Stimulated activated CD8-positive, alpha-beta memory T cell treated with anti-CD3 and anti-CD28 coated beads, Interleukin-4, amount 100 ng/mL, for 24 hours (primary cell): ENCODE measurements at regions not wholly inside any gene's neighbourhood (a gene's known extent, or its start where the extent isn't known, plus 50 kb on each side); places are given as distances from the start of the nearest gene placed in this dataset.
A peak's percentile ranks its signal among the peaks of the same experiment; 100 is the strongest.
"Not testable (repeated sequence)": the region's sequence is repeated elsewhere in the genome, so short reads cannot be mapped to it uniquely, and the experiment has no call there.

Experiments
- DNase-seq: peaks from one replicate; pipeline ENCODE4 v3.0.0-alpha.2; 2020; ENCODE audit warnings: low read depth

GRCh38 chr2:182638667-182639066 is 77.4 kb upstream of the DNAJC10 start:
- no peak for DNase-seq

- DNase-seq, result no peak
These were observed 76.1 kb upstream of the DNAJC10 start for GRCh38 chr2:182639971-182640370.

GRCh38 chr2:182642328-182642727 is 73.7 kb upstream of the DNAJC10 start:
- DNase-seq, result peak; percentile 10

GRCh38 chr2:182646763-182647498 is 69.1 kb upstream of the DNAJC10 start:
- no peak for DNase-seq

GRCh38 chr2:182647499-182647787 is 68.6 kb upstream of the DNAJC10 start:
- DNase-seq, result no peak

- DNase-seq, result no peak
These were observed 66.7 kb upstream of the DNAJC10 start for GRCh38 chr2:182649316-182649715.

- no peak for DNase-seq
These were observed 65.4 kb upstream of the DNAJC10 start for GRCh38 chr2:182650704-182651103.

- DNase-seq, result no peak
These were observed 63.7 kb upstream of the DNAJC10 start for GRCh38 chr2:182652326-182652725.

GRCh38 chr2:182655750-182656149 is 60.3 kb upstream of the DNAJC10 start:
- no peak for DNase-seq

- DNase-seq, result no peak
These were observed 51.8 kb upstream of the DNAJC10 start for GRCh38 chr2:182664212-182664611.

GRCh38 chr2:182665500-182665899 is 50.6 kb upstream of the DNAJC10 start:
- DNase-seq, result not testable (repeated sequence)
